Ectodermal cell (in vitro differentiated cells): ENCODE measurements at regions not wholly inside any gene's neighbourhood (a gene's known extent, or its start where the extent isn't known, plus 50 kb on each side); places are given as distances from the start of the nearest gene placed in this dataset.

Experiments
- H3K27ac ChIP-seq: 2 replicates; pipeline ENCODE4 v1.7.0; 2013; ENCODE audit warnings: mild to moderate bottlenecking, low read depth, low read length; ENCODE audit not compliant: insufficient read depth, poor library complexity, severe bottlenecking
- H3K27me3 ChIP-seq: 2 replicates; pipeline ENCODE4 v1.7.0; 2013; ENCODE audit warnings: mild to moderate bottlenecking, low read length; ENCODE audit not compliant: insufficient read depth, control insufficient read depth, poor library complexity, severe bottlenecking
- H3K36me3 ChIP-seq: one replicate; pipeline ENCODE4 v1.7.0; 2013; ENCODE audit warnings: low read length; ENCODE audit not compliant: control insufficient read depth, insufficient read depth
- H3K4me1 ChIP-seq: one replicate; pipeline ENCODE4 v1.7.0; 2013; ENCODE audit warnings: low read length; ENCODE audit not compliant: control insufficient read depth, insufficient read depth
- H3K4me3 ChIP-seq: 2 replicates; pipeline ENCODE4 v1.7.0; 2013; ENCODE audit warnings: low read depth, low read length, control low read depth; ENCODE audit not compliant: insufficient read depth
- H3K9me3 ChIP-seq: 2 replicates; pipeline ENCODE4 v1.7.0; 2013; ENCODE audit warnings: mild to moderate bottlenecking, low read length, moderate library complexity; ENCODE audit not compliant: control insufficient read depth
- WGBS, 2 experiments: methylation state at CpG; one replicate each; pipeline ENCODE4 v1.1.7; 2013; ENCODE audit warnings: missing lambda C conversion rate in 2 of 2; 5-methylcytosine and 5-hydroxymethylcytosine counted together

- Histone ChIP-seq H3K4me1 (no peaks in the 10 kb centered on the region), H3K4me3 (no peak overlapping the region)
- WGBS, 2 experiments = 84 to 93% methylated on average over 2 of the region's 2 CpGs
Measured at GRCh38 chr5:161176221-161176620, 324.2 kb upstream of the ATP10B start.

GRCh38 chr5:161169776-161170175 is 317.8 kb upstream of the ATP10B start:
- WGBS, 2 experiments = no CpG with 5 or more reads among the region's 2 CpGs
- Histone ChIP-seq H3K4me1 (no peaks in the 10 kb centered on the region), H3K9me3 (no peaks in the 10 kb centered on the region), H3K27me3 (no peaks in the 10 kb centered on the region), H3K27ac (no peak overlapping the region), H3K36me3 (no peaks in the 10 kb centered on the region), H3K4me3 (no peak overlapping the region)

More at GRCh38 chr5:161176221-161176620, 324.2 kb upstream of the ATP10B start:
- H3K36me3 ChIP-seq = no peaks in the 10 kb centered on the region
- no peak overlapping the region for H3K27ac ChIP-seq
- H3K9me3 ChIP-seq = no peaks in the 10 kb centered on the region
- no peaks in the 10 kb centered on the region for H3K27me3 ChIP-seq

- H3K27me3 ChIP-seq = no peaks in the 10 kb centered on the region
- 81 to 86% methylated on average over 4 to 6 of the region's 6 CpGs for WGBS, 2 experiments
- no peaks in the 10 kb centered on the region for H3K4me1 ChIP-seq
- no peaks in the 10 kb centered on the region for H3K9me3 ChIP-seq
- H3K4me3 ChIP-seq = no peak overlapping the region
- no peak overlapping the region for H3K27ac ChIP-seq
- H3K36me3 ChIP-seq = no peaks in the 10 kb centered on the region
Measured at GRCh38 chr5:161167016-161167767, 315.2 kb upstream of the ATP10B start.

GRCh38 chr5:161165998-161166660 is 314.1 kb upstream of the ATP10B start:
- H3K36me3 ChIP-seq = no peaks in the 10 kb centered on the region
- H3K4me1 ChIP-seq = no peaks in the 10 kb centered on the region
- 93 to 98% methylated on average over 30 of the region's 30 CpGs for WGBS, 2 experiments
- no peaks in the 10 kb centered on the region for H3K9me3 ChIP-seq
- H3K4me3 ChIP-seq = no peak overlapping the region
- no peak overlapping the region for H3K27ac ChIP-seq
- H3K27me3 ChIP-seq = no peaks in the 10 kb centered on the region

GRCh38 chr5:161157925-161158324 is 305.9 kb upstream of the ATP10B start:
- H3K4me3 ChIP-seq = no peak overlapping the region
- no peak overlapping the region for H3K27ac ChIP-seq
- H3K9me3 ChIP-seq = no peaks in the 10 kb centered on the region
- 93 to 96% methylated on average over 2 of the region's 2 CpGs for WGBS, 2 experiments
- no peaks in the 10 kb centered on the region for H3K27me3 ChIP-seq
- H3K4me1 ChIP-seq = no peaks in the 10 kb centered on the region
- H3K36me3 ChIP-seq = no peaks in the 10 kb centered on the region

- H3K27me3 ChIP-seq = no peaks in the 10 kb centered on the region
- H3K9me3 ChIP-seq = no peaks in the 10 kb centered on the region
- no peak overlapping the region for H3K27ac ChIP-seq
- H3K36me3 ChIP-seq = no peaks in the 10 kb centered on the region
- no peaks in the 10 kb centered on the region for H3K4me1 ChIP-seq
- 100% methylated on average over 1 of the region's 1 CpG for WGBS, 2 experiments
- no peak overlapping the region for H3K4me3 ChIP-seq
Measured at GRCh38 chr5:161155451-161155850, 303.4 kb upstream of the ATP10B start.

- Histone ChIP-seq H3K4me3 (no peak overlapping the region), H3K4me1 (no peaks in the 10 kb centered on the region), H3K9me3 (no peaks in the 10 kb centered on the region), H3K27ac (no peak overlapping the region), H3K27me3 (no peaks in the 10 kb centered on the region), H3K36me3 (no peaks in the 10 kb centered on the region)
- 93 to 94% methylated on average over 2 of the region's 2 CpGs for WGBS, 2 experiments
Measured at GRCh38 chr5:161152415-161152940, 300.5 kb upstream of the ATP10B start.

GRCh38 chr5:161150441-161150988 is 298.5 kb upstream of the ATP10B start:
- 95 to 100% methylated on average over 1 of the region's 2 CpGs for WGBS, 2 experiments
- no peaks in the 10 kb centered on the region for H3K27me3 ChIP-seq
- no peaks in the 10 kb centered on the region for H3K9me3 ChIP-seq
- H3K36me3 ChIP-seq = no peaks in the 10 kb centered on the region
- no peak overlapping the region for H3K27ac ChIP-seq
- H3K4me3 ChIP-seq = no peak overlapping the region
- no peaks in the 10 kb centered on the region for H3K4me1 ChIP-seq

- H3K4me3 ChIP-seq = no peak overlapping the region
- no peaks in the 10 kb centered on the region for H3K36me3 ChIP-seq
- no peaks in the 10 kb centered on the region for H3K9me3 ChIP-seq
- H3K27me3 ChIP-seq = no peaks in the 10 kb centered on the region
- H3K4me1 ChIP-seq = no peaks in the 10 kb centered on the region
- H3K27ac ChIP-seq = no peak overlapping the region
Measured at GRCh38 chr5:161149078-161149477, 297.1 kb upstream of the ATP10B start.

GRCh38 chr5:161138751-161139455 is 286.9 kb upstream of the ATP10B start:
- 95 to 96% methylated on average over 2 of the region's 2 CpGs for WGBS, 2 experiments
- H3K36me3 ChIP-seq = no peaks in the 10 kb centered on the region
- H3K4me3 ChIP-seq = no peak overlapping the region
- H3K4me1 ChIP-seq = no peaks in the 10 kb centered on the region
- H3K9me3 ChIP-seq = no peaks in the 10 kb centered on the region
- H3K27me3 ChIP-seq = no peaks in the 10 kb centered on the region
- H3K27ac ChIP-seq = no peak overlapping the region
